Peyer's patch (tissue), 4 donors: ENCODE measurements at regions not wholly inside any gene's neighbourhood (a gene's known extent, or its start where the extent isn't known, plus 50 kb on each side); places are given as distances from the start of the nearest gene placed in this dataset.

Source experiments
- CTCF ChIP-seq, 6 experiments: fragments of 450-650 bp in 4 of 6; fragments of 200-600 bp in 2 of 6; sonication (generic) in 1 of 6; IDR thresholded peaks; one replicate each; pipeline ENCODE4 v1.5.1; 2017 to 2019; ENCODE audit warnings: antibody characterized with exemption in 6 of 6, mild to moderate bottlenecking in 3 of 6, moderate library complexity in 1 of 6
- POLR2A ChIP-seq, 2 donors: fragments of 450-650 bp; IDR thresholded peaks; one replicate each; pipeline ENCODE4 v1.5.1; 2017; ENCODE audit warnings: antibody characterized with exemption in 2 of 2, mild to moderate bottlenecking in 2 of 2, moderate library complexity in 2 of 2

DNA sequence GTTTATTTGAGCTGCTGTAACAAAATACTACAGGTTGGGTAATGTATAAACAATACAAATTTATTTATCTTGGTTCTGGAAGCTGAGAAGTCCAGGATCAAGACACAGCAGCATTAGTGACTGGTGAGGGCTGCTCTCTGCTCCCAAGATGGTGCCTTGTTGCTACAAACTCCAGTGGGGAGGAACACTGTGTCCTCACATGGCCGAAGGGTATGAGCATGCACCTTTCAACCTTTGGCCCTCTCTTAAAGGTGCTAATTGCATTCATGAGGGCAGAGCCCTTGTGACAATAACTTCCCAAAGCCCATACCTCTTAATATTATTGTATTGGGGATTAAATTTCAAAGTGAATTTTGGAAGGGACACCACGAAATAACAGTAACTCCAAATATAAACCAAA is 55.3 kb upstream of the ATP1B1 start:
- TF ChIP-seq POLR2A (IDR thresholded peaks at IDR 0.05), result no peak
- TF ChIP-seq CTCF (IDR thresholded peaks at IDR 0.05), result no peak
